GM12864 (cell line): ENCODE measurements at regions not wholly inside any gene's neighbourhood (a gene's known extent, or its start where the extent isn't known, plus 50 kb on each side); places are given as distances from the start of the nearest gene placed in this dataset.

Source experiments
- DNase-seq: peaks from one replicate; pipeline ENCODE4 v3.0.0-alpha.2; 2011; ENCODE audit warnings: low read depth
- H3K4me3 ChIP-seq: 2 replicates; pipeline ENCODE4 v1.5.1; 2011; ENCODE audit warnings: mild to moderate bottlenecking, low read depth, low read length, control low read depth
- CTCF ChIP-seq: IDR thresholded peaks from 2 replicates; pipeline ENCODE4 v1.5.1; 2011; ENCODE audit warnings: low read depth, mild to moderate bottlenecking, moderate library complexity, low read length, control low read depth, inconsistent platforms; ENCODE audit errors: missing control alignments

DNA sequence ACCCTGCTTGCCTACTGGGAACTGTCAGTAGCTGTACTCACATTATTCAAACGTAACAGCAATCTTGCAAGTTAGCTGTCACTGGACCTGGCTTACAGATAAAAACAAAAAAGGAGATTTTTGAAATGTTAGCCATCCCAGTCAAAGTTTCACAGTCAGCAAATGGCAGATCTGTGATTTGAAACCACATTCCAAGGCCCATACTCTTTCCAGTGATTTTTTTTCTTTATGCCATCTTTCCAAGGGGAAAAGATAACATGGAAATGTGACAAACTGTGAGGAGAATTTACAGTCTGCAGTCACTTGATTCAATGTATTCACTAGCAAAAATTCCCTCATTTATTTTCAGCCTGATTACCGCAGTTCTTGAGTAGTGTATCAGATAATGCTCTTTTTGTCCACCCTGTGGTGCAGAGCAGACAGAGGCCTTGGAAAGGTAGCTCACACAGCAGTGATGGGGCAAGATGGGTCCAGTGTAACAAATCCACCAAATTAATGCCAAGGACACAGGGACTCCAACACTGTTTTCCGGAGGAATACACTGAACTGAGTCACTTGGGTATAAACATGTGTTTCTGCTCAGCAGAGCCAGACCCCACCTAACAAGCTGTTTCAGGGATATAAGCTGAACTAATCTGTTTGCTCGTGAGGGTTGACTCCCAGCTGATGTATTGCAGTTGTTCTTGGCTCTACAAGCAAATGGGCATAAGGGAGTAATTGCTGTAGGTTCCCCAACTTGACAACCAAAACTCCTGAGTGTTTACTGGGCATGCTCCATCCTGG lies 49.9 kb upstream of the ADGRF1 start:
- no peak for TF ChIP-seq CTCF
- no peak for DNase-seq
- no peak overlapping the region for H3K4me3 ChIP-seq
